ENCODE measurements at regions not wholly inside any gene's neighbourhood (a gene's known extent, or its start where the extent isn't known, plus 50 kb on each side); places are given as distances from the start of the nearest gene placed in this dataset.

- no peaks in the 10 kb centered on the region for H3K36me3 ChIP-seq (ENCODE audit: insufficient read depth, low read length)
- no peak overlapping the region for H2AFZ ChIP-seq (ENCODE audit: low read length)
- no peak for DNase-seq (ENCODE audit: insufficient read length, low spot score, missing footprints)
- H3K79me2 ChIP-seq (ENCODE audit: insufficient read depth, low read length) = no peaks in the 10 kb centered on the region
- H3K9me3 ChIP-seq (ENCODE audit: low read depth, low read length) = no peaks in the 10 kb centered on the region
- no peak overlapping the region for H3K4me2 ChIP-seq (ENCODE audit: insufficient read depth, low read length)
- no peaks in the 10 kb centered on the region for H3K27me3 ChIP-seq (ENCODE audit: insufficient read depth, low read length)
- H3K4me3 ChIP-seq (ENCODE audit: insufficient read depth, low read length) = no peak overlapping the region
- no peak for TF ChIP-seq CTCF (IDR thresholded peaks at IDR 0.05; ENCODE audit: extremely low read depth, low read depth, low read length)
- H4K20me1 ChIP-seq (ENCODE audit: insufficient read depth, low read length) = no peaks in the 10 kb centered on the region
- H3K4me1 ChIP-seq (ENCODE audit: insufficient read depth, low read length) = no peaks in the 10 kb centered on the region
- no peak overlapping the region for H3K27ac ChIP-seq (ENCODE audit: low read depth, low read length)
Observed at GRCh38 chr1:4598561-4598960, 55.8 kb upstream of the AJAP1 start.

- Histone ChIP-seq H3K79me2 (ENCODE audit: insufficient read depth, low read length) (no peaks in the 10 kb centered on the region), H3K4me1 (ENCODE audit: insufficient read depth, low read length) (no peaks in the 10 kb centered on the region), H2AFZ (ENCODE audit: low read length) (no peak overlapping the region), H4K20me1 (ENCODE audit: insufficient read depth, low read length) (no peaks in the 10 kb centered on the region), H3K4me3 (ENCODE audit: insufficient read depth, low read length) (no peak overlapping the region), H3K27ac (ENCODE audit: low read depth, low read length) (no peak overlapping the region), H3K36me3 (ENCODE audit: insufficient read depth, low read length) (no peaks in the 10 kb centered on the region), H3K27me3 (ENCODE audit: insufficient read depth, low read length) (no peaks in the 10 kb centered on the region), H3K4me2 (ENCODE audit: insufficient read depth, low read length) (no peak overlapping the region), H3K9me3 (ENCODE audit: low read depth, low read length) (no peaks in the 10 kb centered on the region)
- DNase-seq (ENCODE audit: insufficient read length, low spot score, missing footprints) = no peak
- TF ChIP-seq CTCF (IDR thresholded peaks at IDR 0.05; ENCODE audit: extremely low read depth, low read depth, low read length) = no peak
Observed at GRCh38 chr1:4599521-4599920, 54.9 kb upstream of the AJAP1 start.

GRCh38 chr1:4599951-4600481, 54.4 kb upstream of the AJAP1 start:
- no peak for TF ChIP-seq CTCF (IDR thresholded peaks at IDR 0.05; ENCODE audit: extremely low read depth, low read depth, low read length)
- H3K4me1 ChIP-seq (ENCODE audit: insufficient read depth, low read length) = no peaks in the 10 kb centered on the region
- no peak overlapping the region for H3K27ac ChIP-seq (ENCODE audit: low read depth, low read length)
- no peaks in the 10 kb centered on the region for H3K79me2 ChIP-seq (ENCODE audit: insufficient read depth, low read length)
- H3K4me2 ChIP-seq (ENCODE audit: insufficient read depth, low read length) = no peak overlapping the region
- DNase-seq (ENCODE audit: insufficient read length, low spot score, missing footprints) = peak; percentile 18
- no peaks in the 10 kb centered on the region for H3K36me3 ChIP-seq (ENCODE audit: insufficient read depth, low read length)
- H2AFZ ChIP-seq (ENCODE audit: low read length) = no peak overlapping the region
- no peak overlapping the region for H3K4me3 ChIP-seq (ENCODE audit: insufficient read depth, low read length)
- H3K27me3 ChIP-seq (ENCODE audit: insufficient read depth, low read length) = no peaks in the 10 kb centered on the region
- H4K20me1 ChIP-seq (ENCODE audit: insufficient read depth, low read length) = no peaks in the 10 kb centered on the region
- H3K9me3 ChIP-seq (ENCODE audit: low read depth, low read length) = no peaks in the 10 kb centered on the region

- H3K36me3 ChIP-seq (ENCODE audit: insufficient read depth, low read length) = no peaks in the 10 kb centered on the region
- H3K27me3 ChIP-seq (ENCODE audit: insufficient read depth, low read length) = no peaks in the 10 kb centered on the region
- no peak overlapping the region for H3K4me2 ChIP-seq (ENCODE audit: insufficient read depth, low read length)
- peak; percentile 58 for DNase-seq (ENCODE audit: insufficient read length, low spot score, missing footprints)
- TF ChIP-seq CTCF (IDR thresholded peaks at IDR 0.05; ENCODE audit: extremely low read depth, low read depth, low read length) = no peak
- no peaks in the 10 kb centered on the region for H4K20me1 ChIP-seq (ENCODE audit: insufficient read depth, low read length)
- no peak overlapping the region for H2AFZ ChIP-seq (ENCODE audit: low read length)
- H3K9me3 ChIP-seq (ENCODE audit: low read depth, low read length) = no peaks in the 10 kb centered on the region
- no peaks in the 10 kb centered on the region for H3K79me2 ChIP-seq (ENCODE audit: insufficient read depth, low read length)
- H3K4me1 ChIP-seq (ENCODE audit: insufficient read depth, low read length) = no peaks in the 10 kb centered on the region
- no peak overlapping the region for H3K4me3 ChIP-seq (ENCODE audit: insufficient read depth, low read length)
- no peak overlapping the region for H3K27ac ChIP-seq (ENCODE audit: low read depth, low read length)
Observed at GRCh38 chr1:4600615-4601460, 53.6 kb upstream of the AJAP1 start.

Measured in osteoblast (primary cell).